GM21390 (cell line): ENCODE measurements at regions not wholly inside any gene's neighbourhood (a gene's known extent, or its start where the extent isn't known, plus 50 kb on each side); places are given as distances from the start of the nearest gene placed in this dataset.
"Not testable (repeated sequence)": the region's sequence is repeated elsewhere in the genome, so short reads cannot be mapped to it uniquely, and the experiment has no call there.

Experiments used
- ATAC-seq: cut with Tn5 transposase; IDR thresholded peaks from one replicate; pipeline ENCODE4 v1.9.1; 2021; ENCODE audit not compliant: unreplicated experiment

DNA sequence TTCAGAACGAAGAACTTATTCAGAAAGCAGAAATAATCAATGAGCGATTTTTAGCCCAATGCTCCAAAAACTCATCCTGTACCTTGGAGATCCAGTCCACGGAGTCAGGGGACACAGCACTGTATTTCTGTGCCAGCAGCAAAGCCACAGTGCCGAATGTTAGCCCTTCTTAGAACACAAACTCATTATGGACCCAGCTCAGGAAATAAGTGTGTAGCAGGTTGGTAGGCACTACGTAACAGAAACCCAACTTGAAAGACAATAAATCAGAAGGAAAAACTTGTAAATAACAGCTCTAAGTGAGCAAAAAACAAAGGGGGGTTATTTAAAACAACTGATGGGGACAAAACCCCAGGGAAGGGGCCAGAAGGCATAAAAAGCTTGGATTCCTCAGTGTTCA lies 112.0 kb upstream of the PRSS1 start:
- ATAC-seq, result no peak

DNA sequence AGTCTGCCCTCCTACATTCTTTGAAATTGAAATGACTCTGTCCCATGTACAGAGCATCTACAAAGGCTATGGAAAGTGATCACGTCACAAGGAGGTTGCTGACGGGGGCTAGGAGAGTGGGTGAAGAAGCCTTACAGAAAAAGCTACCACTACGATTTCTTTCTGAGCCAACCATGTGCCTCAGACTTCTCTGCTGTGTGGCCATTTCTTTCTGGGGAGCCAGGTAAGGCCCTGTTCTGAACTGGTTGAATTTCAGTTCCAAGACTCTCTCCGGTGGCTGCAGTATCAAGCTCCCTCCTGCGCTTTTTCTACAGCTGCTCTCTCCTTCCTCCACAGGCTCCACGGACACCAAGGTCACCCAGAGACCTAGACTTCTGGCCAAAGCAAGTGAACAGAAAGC lies 112.5 kb upstream of the PRSS1 start:
- no peak for ATAC-seq

DNA sequence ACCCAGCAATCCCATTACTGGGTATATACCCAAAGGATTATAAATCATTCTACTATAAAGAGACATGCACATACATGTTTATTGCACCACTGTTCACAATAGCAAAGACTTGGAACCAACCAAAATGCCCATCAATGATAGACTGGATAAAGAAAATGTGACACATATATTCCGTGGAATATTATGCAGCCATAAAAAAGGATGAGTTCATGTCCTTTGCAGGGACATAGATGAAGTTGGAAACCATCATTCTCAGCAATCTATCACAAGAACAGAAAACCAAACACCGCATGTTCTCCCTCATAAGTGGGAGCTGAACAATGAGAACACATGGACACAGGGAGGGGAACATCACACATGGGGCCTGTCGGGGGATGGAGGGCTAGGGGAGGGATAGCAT lies 113.2 kb upstream of the PRSS1 start:
- ATAC-seq, result not testable (repeated sequence)

DNA sequence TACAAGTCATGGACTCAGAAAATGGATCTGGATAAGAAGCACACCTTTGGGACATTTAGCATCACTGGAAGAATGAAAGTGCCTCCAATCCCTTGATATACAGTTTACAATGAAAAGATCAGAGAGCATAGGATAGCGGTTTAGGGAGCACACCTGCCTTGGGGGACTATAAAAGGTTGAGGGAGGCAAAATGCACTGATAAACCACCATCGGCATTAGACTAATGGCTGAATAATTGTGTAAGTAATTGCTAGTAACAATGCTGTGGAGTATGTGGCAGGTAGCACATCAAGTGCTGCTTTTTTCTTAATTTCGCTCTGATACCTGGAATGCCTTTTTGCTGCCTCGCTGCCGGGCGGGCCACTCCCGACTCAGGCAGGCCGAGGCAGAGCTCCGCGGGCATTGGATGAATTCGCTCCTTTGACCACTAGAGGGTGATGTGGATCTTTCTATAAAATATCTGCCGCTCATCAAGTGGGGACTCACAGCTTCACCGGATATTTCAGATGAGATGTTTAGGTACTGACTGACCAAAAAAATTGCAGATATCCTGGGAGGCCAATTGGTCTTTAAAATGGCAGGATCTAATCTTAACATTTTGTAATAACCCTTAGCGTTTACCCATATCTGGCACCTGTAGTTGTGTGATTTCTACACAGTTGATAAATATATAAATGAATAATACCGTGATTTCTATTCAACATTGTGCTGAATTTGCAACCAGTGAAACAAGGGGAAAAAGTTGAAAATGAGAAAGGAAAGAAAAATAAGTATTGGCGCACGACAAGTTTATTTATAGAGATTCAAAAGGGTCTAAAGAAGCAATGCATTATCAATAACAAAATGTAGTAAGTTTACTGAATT lies 116.8 kb upstream of the PRSS1 start:
- ATAC-seq, result peak; percentile 90

DNA sequence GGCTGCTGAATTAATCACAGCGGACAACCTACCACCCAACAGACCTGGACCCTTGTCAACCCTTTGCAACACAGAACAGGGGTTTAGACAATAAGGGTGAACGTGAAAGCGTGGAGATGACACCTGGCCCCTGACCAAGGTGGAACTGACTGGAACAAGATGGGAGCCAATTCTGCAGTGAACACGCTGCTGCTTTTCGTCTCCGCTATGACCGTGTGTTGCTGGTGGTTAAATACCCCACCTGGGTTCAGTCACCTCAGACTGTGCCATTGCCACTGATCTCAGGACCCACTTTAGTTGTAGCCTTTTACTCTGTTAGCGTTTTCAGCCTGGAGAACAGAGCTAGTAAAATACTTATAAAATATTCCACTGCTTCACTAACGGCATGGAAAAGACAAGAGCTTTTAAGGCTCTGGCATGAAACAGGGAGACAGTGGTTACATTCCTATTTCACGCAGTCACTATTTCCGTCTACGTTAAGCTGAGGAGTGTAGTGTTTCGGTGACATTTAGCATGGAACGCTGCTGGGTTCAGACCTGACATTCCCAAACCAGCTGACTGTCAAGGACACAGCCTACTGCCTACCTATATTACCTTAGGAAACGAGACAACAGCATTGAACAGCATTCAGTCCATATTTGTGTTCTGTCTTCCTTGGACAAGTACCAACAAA lies 119.5 kb upstream of the PRSS1 start:
- ATAC-seq, result no peak

DNA sequence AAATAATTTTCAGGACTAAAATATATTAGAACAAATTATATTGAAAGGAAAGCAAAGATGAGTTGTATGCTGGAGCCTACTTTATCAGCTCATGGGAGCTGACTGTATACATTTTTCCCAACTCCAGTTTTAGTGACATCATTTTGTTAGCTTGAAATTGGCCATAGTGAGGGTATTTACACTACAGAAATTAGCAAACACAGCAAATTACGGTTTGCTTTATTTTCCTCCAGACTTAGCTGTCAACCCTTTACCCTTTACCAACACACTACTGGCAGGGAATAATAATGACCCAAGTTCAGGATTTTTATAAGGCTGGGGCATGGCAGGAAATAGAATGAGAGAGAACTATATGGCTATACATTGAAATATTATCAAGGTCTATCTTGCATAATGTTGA lies 120.3 kb upstream of the PRSS1 start:
- no peak for ATAC-seq

DNA sequence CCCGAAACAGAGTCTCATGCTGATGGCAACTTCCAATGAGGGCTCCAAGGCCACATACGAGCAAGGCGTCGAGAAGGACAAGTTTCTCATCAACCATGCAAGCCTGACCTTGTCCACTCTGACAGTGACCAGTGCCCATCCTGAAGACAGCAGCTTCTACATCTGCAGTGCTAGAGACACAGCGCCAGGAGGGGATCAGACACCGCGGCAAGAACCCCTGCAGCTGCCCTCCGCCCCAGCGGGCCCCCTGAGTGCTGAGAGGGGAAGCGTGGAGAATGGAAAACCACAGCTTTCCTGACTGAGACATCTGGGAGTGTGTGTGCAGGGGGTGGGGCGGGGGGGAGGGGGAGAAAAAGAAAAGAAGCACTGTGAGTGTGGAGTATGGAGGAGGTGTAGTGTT lies 122.0 kb upstream of the PRSS1 start:
- ATAC-seq, result not testable (repeated sequence)

DNA sequence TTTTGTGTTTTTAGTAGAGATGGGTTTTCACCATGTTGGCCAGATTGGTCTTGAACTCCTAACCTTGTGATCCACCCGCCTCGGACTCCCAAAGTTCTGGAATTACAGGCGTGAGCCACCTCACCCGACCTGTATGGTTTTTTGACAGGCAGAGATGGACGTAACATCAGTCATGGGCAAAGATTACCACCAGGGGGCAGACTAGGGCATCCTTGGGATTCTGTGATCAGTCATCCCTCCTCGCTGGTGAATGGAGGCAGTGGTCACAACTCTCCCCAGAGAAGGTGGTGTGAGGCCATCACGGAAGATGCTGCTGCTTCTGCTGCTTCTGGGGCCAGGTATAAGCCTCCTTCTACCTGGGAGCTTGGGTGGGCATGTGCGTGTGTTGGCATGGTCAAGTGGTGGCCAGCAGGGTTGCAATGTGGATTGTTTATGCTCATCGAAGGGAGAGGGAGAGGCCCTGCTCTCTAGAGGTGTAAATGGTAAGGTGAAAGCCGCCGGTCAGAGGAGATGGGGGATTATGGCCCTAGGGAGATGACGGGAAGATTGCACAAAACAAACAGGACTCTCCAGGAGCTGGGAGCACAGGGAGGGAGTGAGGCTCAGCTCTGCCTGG lies 122.7 kb upstream of the PRSS1 start:
- peak; percentile 74 for ATAC-seq

DNA sequence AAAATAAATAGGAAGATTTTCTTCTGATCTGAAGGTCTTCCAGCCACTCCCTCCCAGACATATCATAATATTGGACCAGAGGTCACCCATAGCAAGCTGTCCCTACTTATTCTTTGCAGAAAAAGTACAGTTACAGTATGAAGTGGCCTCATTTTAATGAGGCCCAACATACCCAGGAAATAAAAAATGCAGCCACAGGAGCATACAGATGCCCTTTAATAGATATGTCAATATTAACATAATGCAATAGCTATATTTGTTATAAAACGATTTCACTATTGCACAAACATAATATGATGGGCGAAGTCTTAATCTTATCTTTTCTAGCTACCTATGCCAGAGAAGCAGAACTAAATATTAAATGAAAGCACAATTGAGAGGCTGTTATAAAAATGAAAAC lies 124.1 kb upstream of the PRSS1 start:
- ATAC-seq, result not testable (repeated sequence)

DNA sequence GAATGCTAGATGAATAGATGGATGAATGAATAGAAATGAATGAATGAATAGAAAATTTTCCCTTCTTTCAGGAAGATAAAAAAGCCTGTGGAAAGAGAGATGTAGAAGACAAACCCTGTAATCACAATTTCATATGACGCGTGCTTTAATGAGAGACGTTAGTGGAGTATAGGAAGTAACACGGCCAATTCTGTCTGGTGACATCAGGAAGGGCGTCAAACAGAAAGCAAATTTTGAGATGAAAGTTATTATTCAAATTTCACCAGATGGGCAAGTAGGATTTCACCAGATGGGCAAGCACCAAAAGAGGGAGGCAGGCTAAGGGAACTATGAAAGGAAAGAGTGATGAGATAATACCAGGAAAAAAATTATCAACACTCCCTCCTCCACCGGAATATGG lies 128.9 kb upstream of the PRSS1 start:
- no peak for ATAC-seq

DNA sequence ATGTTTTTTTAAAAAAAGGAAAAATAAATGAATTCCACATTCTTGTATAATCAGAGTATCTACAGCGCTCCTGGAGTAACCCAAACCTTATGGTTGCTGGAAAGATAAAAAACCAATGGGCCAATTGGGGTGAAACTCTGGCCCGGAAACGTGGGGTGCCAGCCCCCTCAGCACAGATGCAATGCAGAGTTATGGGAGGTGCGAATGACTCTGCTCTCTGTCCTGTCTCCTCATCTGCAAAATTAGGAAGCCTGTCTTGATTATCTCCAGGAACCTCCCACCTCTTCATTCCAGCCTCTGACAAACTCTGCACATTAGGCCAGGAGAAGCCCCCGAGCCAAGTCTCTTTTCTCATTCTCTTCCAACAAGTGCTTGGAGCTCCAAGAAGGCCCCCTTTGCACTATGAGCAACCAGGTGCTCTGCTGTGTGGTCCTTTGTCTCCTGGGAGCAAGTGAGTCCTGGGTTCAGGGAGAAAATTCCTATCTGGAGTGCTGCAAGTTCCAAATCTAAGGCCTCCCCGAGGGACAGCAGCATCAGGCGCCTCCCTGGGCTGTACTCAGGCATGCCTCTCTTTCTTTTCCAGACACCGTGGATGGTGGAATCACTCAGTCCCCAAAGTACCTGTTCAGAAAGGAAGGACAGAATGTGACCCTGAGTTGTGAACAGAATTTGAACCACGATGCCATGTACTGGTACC lies 130.5 kb upstream of the PRSS1 start:
- no peak for ATAC-seq

DNA sequence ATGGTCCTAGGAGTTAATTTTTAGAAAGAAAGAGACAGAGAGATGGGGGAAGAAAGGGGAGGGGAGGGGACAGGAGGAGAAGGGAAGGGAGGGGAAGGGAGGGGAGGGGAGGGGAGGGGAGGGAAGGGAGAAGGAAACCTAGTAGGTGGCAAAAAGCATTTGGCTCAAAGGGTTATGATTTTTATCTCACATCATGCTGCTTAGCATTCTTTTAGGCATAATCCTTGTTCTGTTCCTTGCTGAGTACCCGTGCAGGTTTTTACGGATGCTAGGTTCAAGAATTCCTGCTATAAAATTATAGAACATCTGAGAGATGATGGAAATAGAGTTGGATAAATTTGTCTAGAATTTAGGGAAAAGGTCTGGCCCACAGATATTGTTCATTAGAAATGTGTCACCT lies 132.4 kb upstream of the PRSS1 start:
- ATAC-seq, result no peak

DNA sequence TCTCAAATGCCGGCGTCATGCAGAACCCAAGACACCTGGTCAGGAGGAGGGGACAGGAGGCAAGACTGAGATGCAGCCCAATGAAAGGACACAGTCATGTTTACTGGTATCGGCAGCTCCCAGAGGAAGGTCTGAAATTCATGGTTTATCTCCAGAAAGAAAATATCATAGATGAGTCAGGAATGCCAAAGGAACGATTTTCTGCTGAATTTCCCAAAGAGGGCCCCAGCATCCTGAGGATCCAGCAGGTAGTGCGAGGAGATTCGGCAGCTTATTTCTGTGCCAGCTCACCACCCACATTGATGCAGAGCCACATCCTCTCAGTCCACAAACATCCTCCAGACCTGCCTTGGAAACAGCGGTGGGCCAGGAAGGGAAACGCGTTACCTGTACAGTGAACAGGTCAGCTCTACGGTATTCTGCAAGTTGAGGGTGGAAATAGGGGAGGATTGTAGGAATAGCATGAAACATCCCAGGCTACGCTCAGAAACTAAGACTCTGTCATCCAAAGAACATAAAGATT lies 133.1 kb upstream of the PRSS1 start:
- ATAC-seq, result no peak

DNA sequence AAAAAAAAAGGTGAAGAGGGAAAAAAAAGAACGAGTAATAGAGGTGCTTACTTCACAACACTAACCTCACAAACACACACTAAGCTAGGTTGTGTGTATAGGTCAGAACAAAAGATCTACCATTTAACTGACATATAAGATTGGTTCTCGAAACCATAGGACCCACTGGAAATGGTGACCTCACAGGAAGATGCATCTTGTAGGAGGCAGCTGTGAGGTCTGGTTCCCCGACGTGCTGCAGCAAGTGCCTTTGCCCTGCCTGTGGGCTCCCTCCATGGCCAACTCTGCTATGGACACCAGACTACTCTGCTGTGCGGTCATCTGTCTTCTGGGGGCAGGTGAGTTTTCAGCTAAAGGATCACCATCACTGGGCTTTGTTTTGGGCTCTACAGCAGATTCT lies 133.8 kb upstream of the PRSS1 start:
- ATAC-seq, result no peak

DNA sequence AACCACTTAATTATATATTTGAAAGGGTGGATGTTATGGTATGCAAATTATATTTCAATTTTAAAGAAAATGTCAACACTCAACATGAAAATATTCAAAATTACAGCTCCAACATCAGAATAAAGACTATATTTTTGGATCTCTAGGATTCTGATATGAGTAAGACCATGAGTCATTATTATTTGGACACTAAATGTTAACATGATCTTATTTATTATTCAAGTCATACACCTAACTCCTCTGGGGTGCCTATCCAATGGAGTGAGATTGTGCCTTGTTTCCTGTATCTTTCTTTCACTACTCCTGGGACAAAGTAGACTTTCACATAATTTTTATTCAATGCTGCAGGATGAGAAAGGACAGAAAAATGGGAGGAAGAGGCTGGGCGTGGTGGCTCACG lies 135.2 kb upstream of the PRSS1 start:
- ATAC-seq, result no peak

DNA sequence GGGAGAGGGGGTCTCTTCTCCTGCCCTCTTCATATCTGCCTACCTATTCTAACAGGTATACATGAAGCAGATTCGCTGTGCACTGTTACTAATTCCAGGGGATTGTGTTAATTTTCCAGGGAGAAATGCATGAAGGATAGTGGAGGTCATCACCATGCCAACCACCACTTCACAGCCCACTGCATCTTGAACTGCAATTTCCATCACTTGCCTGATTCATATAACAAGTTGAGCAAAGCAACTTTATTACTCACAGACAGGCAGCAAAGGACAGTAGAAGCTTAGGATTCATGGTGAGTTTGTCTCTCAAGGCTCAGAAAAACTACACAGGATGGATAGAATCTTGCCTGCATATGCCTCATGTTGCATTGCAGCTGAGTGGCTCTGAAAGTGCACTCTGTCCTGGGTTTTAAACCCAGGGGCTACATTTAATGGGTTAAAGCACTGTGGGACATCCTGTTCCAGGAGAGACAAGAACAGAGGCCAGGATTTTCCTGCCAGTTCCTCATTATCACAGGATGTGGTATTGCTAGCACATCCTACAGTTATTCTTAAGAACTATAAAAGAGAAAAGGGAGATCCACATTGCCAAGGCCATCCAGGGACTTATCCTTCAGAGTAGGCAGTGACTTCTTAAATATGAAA lies 136.9 kb upstream of the PRSS1 start:
- ATAC-seq, result no peak

DNA sequence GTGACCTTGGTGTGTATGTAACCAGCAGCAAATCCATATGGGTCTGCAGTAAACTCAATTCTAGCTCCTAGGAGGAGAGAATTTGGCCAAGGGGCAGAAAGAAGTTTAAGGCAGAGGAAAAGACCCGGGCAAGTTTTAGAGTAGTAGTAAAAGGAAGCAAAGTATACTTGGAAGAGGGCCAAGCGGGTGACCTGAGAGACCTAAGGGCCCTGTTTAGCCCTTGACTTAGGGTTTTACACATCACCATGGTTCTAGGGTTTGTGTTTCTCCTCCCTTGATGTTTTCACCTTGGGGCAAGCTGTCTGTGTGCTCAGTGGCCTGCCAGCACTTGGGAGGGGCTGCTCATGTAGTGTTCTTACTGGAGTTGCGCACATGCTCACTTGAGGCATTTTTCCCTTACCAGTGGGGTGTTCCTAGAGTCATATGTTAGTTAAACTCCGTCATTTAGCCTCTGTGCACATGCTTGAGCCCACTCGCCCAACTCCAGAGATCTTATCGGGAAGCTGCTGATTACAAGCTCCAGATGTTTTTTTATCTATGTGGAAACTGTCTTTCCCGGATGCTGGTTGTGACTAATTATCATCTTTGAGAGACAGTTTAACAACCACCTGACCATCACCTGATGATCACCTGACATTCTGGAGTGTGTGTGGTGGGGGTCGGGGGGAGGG lies 137.6 kb upstream of the PRSS1 start:
- ATAC-seq, result no peak

DNA sequence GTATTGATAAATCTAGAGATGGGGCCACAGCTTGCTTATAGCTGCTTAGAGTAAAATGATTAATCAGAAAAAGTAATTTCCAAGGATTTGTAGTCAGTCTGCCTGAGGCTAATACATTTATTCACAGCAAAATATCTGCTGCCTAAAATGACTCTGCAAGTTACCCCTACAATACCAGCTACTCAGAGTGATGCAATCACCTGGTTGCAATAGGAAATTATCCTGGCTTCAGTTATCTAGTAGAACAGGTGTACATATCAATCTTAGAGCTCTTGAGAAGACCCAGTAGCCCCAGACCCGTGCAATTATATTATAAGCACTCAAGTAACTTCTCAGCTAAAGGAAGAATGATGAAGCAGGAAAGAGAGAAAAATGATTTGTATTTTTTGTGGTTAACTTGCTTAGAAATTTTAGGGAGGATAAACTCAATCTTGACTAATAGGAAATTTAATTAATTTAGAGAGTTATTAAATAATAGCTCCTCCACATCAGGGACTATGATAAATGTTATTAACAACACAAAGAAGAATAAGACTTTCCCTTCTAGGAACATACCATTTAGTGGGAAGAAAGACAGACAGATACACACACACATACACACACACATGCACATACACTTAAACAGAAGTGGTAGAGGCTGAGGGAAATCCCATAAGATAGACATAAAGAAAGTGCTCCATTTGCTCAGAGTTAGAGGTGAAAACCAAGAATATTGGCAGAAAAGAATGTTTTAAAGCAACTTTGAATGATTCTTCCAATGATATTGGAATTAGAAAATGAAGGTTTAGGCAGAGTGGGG lies 140.4 kb upstream of the PRSS1 start:
- ATAC-seq, result no peak

DNA sequence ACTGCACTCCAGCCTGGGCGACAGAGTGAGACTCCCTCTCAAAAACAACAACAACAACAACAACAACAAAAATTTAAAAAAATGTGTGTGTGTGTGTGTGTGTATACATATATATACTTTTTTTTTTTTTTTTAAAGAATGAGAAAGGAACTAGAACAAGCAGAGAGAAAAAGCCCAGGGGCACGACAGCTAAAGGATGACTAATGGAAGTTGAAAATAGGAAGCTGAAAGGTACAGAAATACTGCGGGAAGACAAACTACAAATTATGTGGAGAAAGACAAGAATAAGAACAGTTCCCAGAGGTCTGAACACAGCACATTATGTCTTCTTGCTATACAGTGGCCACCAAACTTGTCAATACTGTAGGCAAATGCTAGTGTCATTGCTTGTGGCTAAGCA lies 141.9 kb upstream of the PRSS1 start:
- ATAC-seq, result no peak
